ENCODE measurements at regions not wholly inside any gene's neighbourhood (a gene's known extent, or its start where the extent isn't known, plus 50 kb on each side); places are given as distances from the start of the nearest gene placed in this dataset.

- intact Hi-C loops (cut with micrococcal nuclease), result no loop called here
- no CpG with 5 or more reads among the region's 4 CpGs for WGBS (ENCODE audit: insufficient coverage)
- ATAC-seq (ENCODE audit: low read depth), result no peak
- H3K27me3 Mint-ChIP-seq, result peaks cover 5% of the 10 kb centered on the region
- H3K9me3 Mint-ChIP-seq (ENCODE audit: insufficient read depth), result peaks cover 4% of the 10 kb centered on the region
- no peak for DNase-seq
- H3K27ac ChIP-seq (ENCODE audit: low read length in 2 of 2), result no peak overlapping the region
- H3K4me2 ChIP-seq (replicated peaks; ENCODE audit: low read depth, low read length, poor library complexity, severe bottlenecking), result no peak overlapping the region
- H4K20me1 ChIP-seq (ENCODE audit: control insufficient read depth, insufficient read depth, low read length, poor library complexity, severe bottlenecking), result no peaks in the 10 kb centered on the region
- no peaks in the 10 kb centered on the region for H3K4me1 Mint-ChIP-seq
- H3K4me1 ChIP-seq (ENCODE audit: control insufficient read depth in 2 of 2, insufficient read depth in 2 of 2, low read length in 2 of 2), result no peaks in the 10 kb centered on the region
- H3K4me3 Mint-ChIP-seq, result no peak overlapping the region
- no peak overlapping the region for H2AFZ ChIP-seq (ENCODE audit: insufficient read depth, low read depth, low read length, poor library complexity, severe bottlenecking)
- no peaks in the 10 kb centered on the region for H3K36me3 ChIP-seq (replicated peaks in 1 of 2; ENCODE audit: control extremely low read depth in 1 of 2, control insufficient read depth in 1 of 2, extremely low read depth in 1 of 2, insufficient read depth in 2 of 2, low read length in 1 of 2)
- H3K9ac ChIP-seq (ENCODE audit: low read length), result no peak overlapping the region
- POLR2A ChIA-PET, result no interaction called here
- CTCF ChIA-PET, result interaction anchor here (1.2 kb wide), 1 partner anchor 179 kb away, joined by 3 read pairs; no protein-coding TSS in a partner anchor
- peaks cover 0 to 9% (median 2%) of the 10 kb centered on the region in 3 donors for H3K9me3 ChIP-seq (ENCODE audit: control extremely low read depth in 1 of 3, control insufficient read depth in 2 of 3, insufficient read depth in 1 of 3, low read length in 2 of 3)
- H3K27me3 ChIP-seq (replicated peaks in 1 of 4; ENCODE audit: control extremely low read depth in 1 of 4, control insufficient read depth in 3 of 4, insufficient read depth in 4 of 4, low read length in 3 of 4), result no peaks in the 10 kb centered on the region
- no peak overlapping the region for H3K4me3 ChIP-seq (ENCODE audit: control extremely low read depth in 1 of 5, extremely low read depth in 1 of 5, insufficient read depth in 1 of 5, low read depth in 2 of 5, low read length in 4 of 5)
- no peak overlapping the region for H3K27ac Mint-ChIP-seq
- no peak for TF ChIP-seq EZH2 (IDR thresholded peaks at IDR 0.05; ENCODE audit: borderline replicate concordance, insufficient read depth, low read depth, low read length, poor library complexity, severe bottlenecking)
- H3K79me2 ChIP-seq (ENCODE audit: control insufficient read depth, insufficient read depth, low read length), result no peaks in the 10 kb centered on the region
Observed at GRCh38 chr5:91240175-91240574, 142.9 kb downstream of the ARRDC3 start.

- Histone ChIP-seq H3K4me1 (ENCODE audit: control insufficient read depth in 2 of 2, insufficient read depth in 2 of 2, low read length in 2 of 2) (no peaks in the 10 kb centered on the region), H3K9ac (ENCODE audit: low read length) (no peak overlapping the region), H3K36me3 (replicated peaks in 1 of 2; ENCODE audit: control extremely low read depth in 1 of 2, control insufficient read depth in 1 of 2, extremely low read depth in 1 of 2, insufficient read depth in 2 of 2, low read length in 1 of 2) (no peaks in the 10 kb centered on the region), H3K4me2 (replicated peaks; ENCODE audit: low read depth, low read length, poor library complexity, severe bottlenecking) (no peak overlapping the region), H3K27ac (ENCODE audit: low read length in 2 of 2) (no peak overlapping the region), H3K4me3 (ENCODE audit: control extremely low read depth in 1 of 5, extremely low read depth in 1 of 5, insufficient read depth in 1 of 5, low read depth in 2 of 5, low read length in 4 of 5) (no peak overlapping the region), H4K20me1 (ENCODE audit: control insufficient read depth, insufficient read depth, low read length, poor library complexity, severe bottlenecking) (no peaks in the 10 kb centered on the region), H3K79me2 (ENCODE audit: control insufficient read depth, insufficient read depth, low read length) (no peaks in the 10 kb centered on the region), H3K27me3 (replicated peaks in 1 of 4; ENCODE audit: control extremely low read depth in 1 of 4, control insufficient read depth in 3 of 4, insufficient read depth in 4 of 4, low read length in 3 of 4) (no peaks in the 10 kb centered on the region), H2AFZ (ENCODE audit: insufficient read depth, low read depth, low read length, poor library complexity, severe bottlenecking) (no peak overlapping the region), H3K9me3 (ENCODE audit: control extremely low read depth in 1 of 3, control insufficient read depth in 2 of 3, insufficient read depth in 1 of 3, low read length in 2 of 3) (peaks cover 0 to 2% (median 0%) of the 10 kb centered on the region in 3 donors)
- H3K4me1 Mint-ChIP-seq, result no peaks in the 10 kb centered on the region
- ChIA-PET POLR2A (no interaction called here), CTCF (interaction anchor here (1.5 to 5.7 kb wide), 2 partner anchors 8 to 150 kb away, joined by 4 to 21 read pairs; no protein-coding TSS in a partner anchor)
- intact Hi-C loops (cut with micrococcal nuclease), result no loop called here
- DNase-seq (no peak), ATAC-seq (ENCODE audit: low read depth) (no peak)
- 100% methylated on average over 1 of the region's 2 CpGs for WGBS (ENCODE audit: insufficient coverage)
- H3K27ac Mint-ChIP-seq, result no peak overlapping the region
- TF ChIP-seq EZH2 (IDR thresholded peaks at IDR 0.05; ENCODE audit: borderline replicate concordance, insufficient read depth, low read depth, low read length, poor library complexity, severe bottlenecking), result no peak
- TF ChIP-seq CTCF (IDR thresholded peaks at IDR 0.05), result no peak
- no peak overlapping the region for H3K4me3 Mint-ChIP-seq
- peaks cover 6% of the 10 kb centered on the region for H3K27me3 Mint-ChIP-seq
- H3K9me3 Mint-ChIP-seq (ENCODE audit: insufficient read depth), result no peaks in the 10 kb centered on the region
Observed at GRCh38 chr5:91235271-91235694, 147.8 kb downstream of the ARRDC3 start.
